Smooth muscle cell (in vitro differentiated cells): ENCODE measurements at regions not wholly inside any gene's neighbourhood (a gene's known extent, or its start where the extent isn't known, plus 50 kb on each side); places are given as distances from the start of the nearest gene placed in this dataset.

Experiments
- DNase-seq: peaks from one replicate; lab custom pipeline; 2025; ENCODE audit not compliant: unreplicated experiment; lab: John Stamatoyannopoulos, UW
- H2AFZ ChIP-seq: fragments of 200-600 bp; sonication (generic); 2 replicates; pipeline ENCODE4 v1.6.0; 2016; ENCODE audit warnings: antibody characterized with exemption, low read depth, mild to moderate bottlenecking
- H3F3A ChIP-seq: fragments of 200-600 bp; sonication (generic); 2 replicates; pipeline ENCODE4 v1.6.0; 2017; ENCODE audit warnings: antibody characterized with exemption, low read depth
- H3K27ac ChIP-seq: fragments of 200-600 bp; sonication (generic); 2 replicates; pipeline ENCODE4 v1.5.1; 2016; ENCODE audit warnings: low read depth, mild to moderate bottlenecking
- H3K27me3 ChIP-seq: fragments of 200-600 bp; sonication (generic); 2 replicates; pipeline ENCODE4 v1.6.1; 2016; ENCODE audit warnings: low read depth, mild to moderate bottlenecking
- H3K36me3 ChIP-seq: fragments of 200-600 bp; sonication (generic); 2 replicates; pipeline ENCODE4 v1.5.1; 2016; ENCODE audit warnings: low read depth
- H3K4me1 ChIP-seq: fragments of 200-600 bp; sonication (generic); 2 replicates; pipeline ENCODE4 v1.5.1; 2016; ENCODE audit warnings: low read depth
- H3K4me2 ChIP-seq: fragments of 200-600 bp; sonication (generic); 2 replicates; pipeline ENCODE4 v1.6.0; 2016; ENCODE audit warnings: mild to moderate bottlenecking
- H3K4me3 ChIP-seq: fragments of 200-600 bp; sonication (generic); 2 replicates; pipeline ENCODE4 v1.5.1; 2016; ENCODE audit warnings: mild to moderate bottlenecking
- H3K79me2 ChIP-seq: fragments of 200-600 bp; sonication (generic); 2 replicates; pipeline ENCODE4 v1.6.0; 2016; ENCODE audit warnings: low read depth, mild to moderate bottlenecking
- H3K9ac ChIP-seq: fragments of 200-600 bp; sonication (generic); 2 replicates; pipeline ENCODE4 v1.6.0; 2016; ENCODE audit warnings: low read depth
- H3K9me3 ChIP-seq: fragments of 200-600 bp; sonication (generic); replicated peaks from 2 replicates; pipeline ENCODE4 v1.5.1; 2016; ENCODE audit warnings: low read depth
- H4K20me1 ChIP-seq: fragments of 200-600 bp; sonication (generic); 2 replicates; pipeline ENCODE4 v1.6.0; 2016; ENCODE audit warnings: low read depth
- WGBS: methylation state at CpG from one replicate; pipeline ENCODE4 v1.1.7; 2016; ENCODE audit warnings: low lambda C conversion rate; 5-methylcytosine and 5-hydroxymethylcytosine counted together
- TF ChIP-seq, protein P1 (sequence below): fragments of 200-600 bp; sonication (generic); IDR thresholded peaks from 2 replicates; pipeline ENCODE4 v1.5.1; 2017; ENCODE audit warnings: borderline replicate concordance, mild to moderate bottlenecking, antibody characterized with exemption; ENCODE audit not compliant: insufficient read depth, poor library complexity, severe bottlenecking

DNA sequence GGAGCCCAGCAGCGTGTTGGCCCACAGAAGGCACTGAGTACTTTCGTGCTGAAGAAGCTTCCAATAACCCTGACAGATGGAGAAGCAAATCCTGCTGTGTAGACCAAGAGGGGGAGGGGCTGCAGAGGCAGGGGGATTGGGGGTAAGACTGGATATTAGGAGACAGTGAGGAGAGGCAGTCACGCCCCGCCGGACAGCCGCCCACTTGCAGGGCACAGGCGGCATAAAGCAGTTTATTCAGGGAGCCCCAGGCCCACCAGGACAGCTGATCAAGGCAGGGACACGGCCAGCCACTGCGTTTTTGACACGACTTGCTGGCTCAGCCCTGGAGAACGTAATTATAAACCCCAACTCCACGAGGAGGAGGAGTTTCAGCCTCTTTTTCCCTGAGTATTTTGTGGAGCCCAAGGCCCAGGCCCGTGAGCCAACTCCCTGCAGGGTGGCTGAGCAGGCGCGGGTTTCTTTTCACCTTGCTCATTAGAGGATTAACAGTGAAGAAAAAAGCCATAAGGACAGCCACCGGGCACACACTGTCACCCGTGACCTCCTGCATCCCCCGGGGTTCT is 177.9 kb downstream of the TFAP2C start:
- DNase-seq: no peak
- H2AFZ ChIP-seq: no peak overlapping the region
- WGBS: 69% methylated on average over 18 of the region's 18 CpGs
- no peak overlapping the region for H3K27ac ChIP-seq
- peaks cover 4% of the 10 kb centered on the region for H3K27me3 ChIP-seq
- no peaks in the 10 kb centered on the region for H3K9me3 ChIP-seq
- H3K36me3 ChIP-seq: no peaks in the 10 kb centered on the region
- H3F3A ChIP-seq: no peaks in the 10 kb centered on the region
- TF ChIP-seq, protein P1, sequence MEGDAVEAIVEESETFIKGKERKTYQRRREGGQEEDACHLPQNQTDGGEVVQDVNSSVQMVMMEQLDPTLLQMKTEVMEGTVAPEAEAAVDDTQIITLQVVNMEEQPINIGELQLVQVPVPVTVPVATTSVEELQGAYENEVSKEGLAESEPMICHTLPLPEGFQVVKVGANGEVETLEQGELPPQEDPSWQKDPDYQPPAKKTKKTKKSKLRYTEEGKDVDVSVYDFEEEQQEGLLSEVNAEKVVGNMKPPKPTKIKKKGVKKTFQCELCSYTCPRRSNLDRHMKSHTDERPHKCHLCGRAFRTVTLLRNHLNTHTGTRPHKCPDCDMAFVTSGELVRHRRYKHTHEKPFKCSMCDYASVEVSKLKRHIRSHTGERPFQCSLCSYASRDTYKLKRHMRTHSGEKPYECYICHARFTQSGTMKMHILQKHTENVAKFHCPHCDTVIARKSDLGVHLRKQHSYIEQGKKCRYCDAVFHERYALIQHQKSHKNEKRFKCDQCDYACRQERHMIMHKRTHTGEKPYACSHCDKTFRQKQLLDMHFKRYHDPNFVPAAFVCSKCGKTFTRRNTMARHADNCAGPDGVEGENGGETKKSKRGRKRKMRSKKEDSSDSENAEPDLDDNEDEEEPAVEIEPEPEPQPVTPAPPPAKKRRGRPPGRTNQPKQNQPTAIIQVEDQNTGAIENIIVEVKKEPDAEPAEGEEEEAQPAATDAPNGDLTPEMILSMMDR: no peak
- no peaks in the 10 kb centered on the region for H4K20me1 ChIP-seq
- no peak overlapping the region for H3K4me3 ChIP-seq
- no peaks in the 10 kb centered on the region for H3K79me2 ChIP-seq
- H3K4me2 ChIP-seq: no peak overlapping the region
- H3K4me1 ChIP-seq: peaks cover 23% of the 10 kb centered on the region
- no peak overlapping the region for H3K9ac ChIP-seq

DNA sequence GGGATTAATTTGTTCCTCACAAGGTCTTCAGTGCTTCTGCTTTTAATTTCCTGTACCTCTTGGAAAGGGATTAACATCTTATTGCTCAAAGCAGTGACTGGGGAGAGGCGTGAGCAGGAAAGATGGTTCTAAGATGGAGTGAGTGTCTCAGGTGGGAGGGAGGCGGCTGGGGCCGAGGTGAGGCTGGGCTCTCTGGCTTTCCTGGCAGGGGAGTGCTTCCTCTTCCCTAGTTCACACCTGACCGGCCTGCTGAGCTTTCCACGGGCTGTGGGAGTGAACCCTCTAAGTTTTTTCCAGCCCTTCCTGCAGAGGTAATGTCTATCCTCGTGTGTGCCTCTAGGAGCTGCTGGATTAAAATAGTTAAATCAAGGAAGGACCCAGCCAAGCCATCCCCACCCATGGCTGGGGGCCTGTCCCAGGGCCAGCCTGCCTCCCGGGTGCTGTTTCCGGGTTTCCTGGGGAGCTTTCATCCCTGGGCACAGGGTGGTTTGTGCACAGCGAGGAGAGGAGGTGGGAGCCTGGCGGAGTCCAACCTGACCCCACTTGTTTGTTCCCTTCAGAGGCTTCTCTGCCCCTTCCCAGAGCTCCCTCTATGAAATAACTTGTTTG is 179.1 kb downstream of the TFAP2C start:
- no peak overlapping the region for H3K4me2 ChIP-seq
- peaks cover 4% of the 10 kb centered on the region for H3K27me3 ChIP-seq
- no peaks in the 10 kb centered on the region for H3F3A ChIP-seq
- H3K79me2 ChIP-seq: no peaks in the 10 kb centered on the region
- H4K20me1 ChIP-seq: no peaks in the 10 kb centered on the region
- no peak for DNase-seq
- TF ChIP-seq, protein P1: no peak
- H3K27ac ChIP-seq: no peak overlapping the region
- H3K36me3 ChIP-seq: no peaks in the 10 kb centered on the region
- 65% methylated on average over 10 of the region's 10 CpGs for WGBS
- H3K9ac ChIP-seq: no peak overlapping the region
- H2AFZ ChIP-seq: no peak overlapping the region
- H3K9me3 ChIP-seq: no peaks in the 10 kb centered on the region
- no peak overlapping the region for H3K4me3 ChIP-seq
- H3K4me1 ChIP-seq: peaks cover 23% of the 10 kb centered on the region

DNA sequence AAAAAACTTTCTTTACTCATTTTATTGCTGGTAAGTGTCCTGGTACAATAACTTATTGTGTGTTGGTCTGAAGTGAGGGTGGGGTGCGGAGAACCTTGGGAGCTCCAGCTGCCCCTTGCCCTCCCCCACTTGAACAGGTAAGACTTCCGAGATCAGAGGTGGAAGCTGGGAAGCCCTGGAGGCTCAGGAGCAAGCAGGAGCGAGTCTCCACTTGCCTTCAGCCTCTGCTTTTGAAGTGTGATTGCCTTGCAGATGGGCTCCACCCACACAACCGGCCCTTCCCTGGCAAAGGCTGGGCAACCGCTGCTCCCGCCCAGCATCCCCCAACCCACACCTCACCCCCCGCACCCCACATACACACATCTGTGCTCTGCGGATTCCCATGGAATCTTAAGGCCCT is 179.6 kb downstream of the TFAP2C start:
- Histone ChIP-seq H3K9me3 (no peaks in the 10 kb centered on the region), H3K79me2 (no peaks in the 10 kb centered on the region), H3K36me3 (no peaks in the 10 kb centered on the region), H3K4me2 (no peak overlapping the region), H2AFZ (no peak overlapping the region), H3K9ac (no peak overlapping the region), H3F3A (no peaks in the 10 kb centered on the region), H3K27ac (no peak overlapping the region), H3K4me1 (peaks cover 23% of the 10 kb centered on the region), H3K27me3 (peaks cover 4% of the 10 kb centered on the region), H4K20me1 (no peaks in the 10 kb centered on the region), H3K4me3 (no peak overlapping the region)
- TF ChIP-seq, protein P1: no peak
- 49% methylated on average over 8 of the region's 8 CpGs for WGBS
- DNase-seq: no peak

- H4K20me1 ChIP-seq: no peaks in the 10 kb centered on the region
- H3K9me3 ChIP-seq: no peaks in the 10 kb centered on the region
- H3K4me1 ChIP-seq: peaks cover 23% of the 10 kb centered on the region
- H3K4me3 ChIP-seq: no peak overlapping the region
- no peaks in the 10 kb centered on the region for H3K36me3 ChIP-seq
- H3K27ac ChIP-seq: no peak overlapping the region
- H3F3A ChIP-seq: no peaks in the 10 kb centered on the region
- DNase-seq: no peak
- WGBS: 82% methylated on average over 12 of the region's 12 CpGs
- no peak overlapping the region for H2AFZ ChIP-seq
- H3K79me2 ChIP-seq: no peaks in the 10 kb centered on the region
- TF ChIP-seq, protein P1: no peak
- no peak overlapping the region for H3K9ac ChIP-seq
- peaks cover 4% of the 10 kb centered on the region for H3K27me3 ChIP-seq
- H3K4me2 ChIP-seq: no peak overlapping the region
These were observed 180.6 kb downstream of the TFAP2C start for GRCh38 chr20:56809668-56810067.
